Transverse colon (tissue), 4 donors: ENCODE measurements at regions not wholly inside any gene's neighbourhood (a gene's known extent, or its start where the extent isn't known, plus 50 kb on each side); places are given as distances from the start of the nearest gene placed in this dataset.

Experiments
- DNase-seq: peaks from one replicate; pipeline ENCODE4 v3.0.0-alpha.2; 2019
- H3K27ac ChIP-seq, 4 donors: fragments of 200-600 bp; sonication (generic); 2 replicates each; pipeline ENCODE4 v1.5.1; 2016 to 2018; ENCODE audit warnings: inconsistent platforms in 4 of 4
- H3K27me3 ChIP-seq: fragments of 200-600 bp; sonication (generic); 2 replicates; pipeline ENCODE4 v1.5.1; 2017; ENCODE audit warnings: inconsistent platforms
- H3K36me3 ChIP-seq, 4 donors: fragments of 200-600 bp; sonication (generic); 2 replicates each; pipeline ENCODE4 v1.5.1; 2017 to 2019; ENCODE audit warnings: inconsistent platforms in 4 of 4
- H3K4me1 ChIP-seq, 4 donors: fragments of 200-600 bp; sonication (generic); 2 replicates each; pipeline ENCODE4 v1.5.1; 2017 to 2020; ENCODE audit warnings: inconsistent platforms in 4 of 4
- H3K4me3 ChIP-seq, 4 donors: fragments of 200-600 bp; sonication (generic); 1 replicate in 1 of 4; 2 replicates in 3 of 4; pipeline versions ENCODE4 v1.5.1 to v1.6.1; 2017 to 2019; ENCODE audit warnings: inconsistent platforms in 4 of 4
- H3K9me3 ChIP-seq, 2 donors: fragments of 200-600 bp; sonication (generic); 2 replicates each; pipeline ENCODE4 v1.5.1; 2017 to 2019; ENCODE audit warnings: inconsistent platforms in 2 of 2
- EP300 ChIP-seq: sonication (generic); formaldehyde crosslinking; IDR thresholded peaks from one replicate; pipeline ENCODE4 v1.6.1; 2017; ENCODE audit warnings: antibody characterized with exemption, low read depth
- POLR2A ChIP-seq: fragments of 450-650 bp; IDR thresholded peaks from one replicate; pipeline ENCODE4 v1.6.1; 2016; ENCODE audit warnings: antibody characterized with exemption, mild to moderate bottlenecking, moderate library complexity
- POLR2AphosphoS5 ChIP-seq, 3 donors: sonication (generic); formaldehyde crosslinking; IDR thresholded peaks; one replicate each; pipeline ENCODE4 v1.6.1; 2016; ENCODE audit warnings: antibody characterized with exemption in 3 of 3
- WGBS, 2 donors: methylation state at CpG; one replicate each; pipeline ENCODE4 v1.1.5; 2018; ENCODE audit warnings: low coverage in 1 of 2; 5-methylcytosine and 5-hydroxymethylcytosine counted together
- in situ Hi-C, 4 donors: fragments of 200-750 bp; cut with MboI; loops; one replicate each; pipeline versions ENCODE4 v1.15.0 to v1.15.1; 2017; ENCODE audit warnings: low sequenced_read_pairs in 3 of 4, low pct_ligation_motif_present in 1 of 4, low pct_unique_long_range_greater_than_20kb in 1 of 4
- intact Hi-C: fragments of 100-400 bp; cut with DNase I; formaldehyde crosslinking; loops from one replicate; pipeline ENCODE4 v1.15.1; 2023; ENCODE audit warnings: low total_unique reads
- TF ChIP-seq, protein P1 (sequence below), 5 experiments: fragments of 200-600 bp in 3 of 5; fragments of 450-650 bp in 2 of 5; sonication (generic) in 3 of 5; IDR thresholded peaks; 1 replicate in 2 of 5; 2 replicates in 3 of 5; pipeline ENCODE4 v1.5.1; 2016 to 2017; ENCODE audit warnings: antibody characterized with exemption in 5 of 5, inconsistent platforms in 3 of 5, mild to moderate bottlenecking in 2 of 5, moderate library complexity in 1 of 5

DNA sequence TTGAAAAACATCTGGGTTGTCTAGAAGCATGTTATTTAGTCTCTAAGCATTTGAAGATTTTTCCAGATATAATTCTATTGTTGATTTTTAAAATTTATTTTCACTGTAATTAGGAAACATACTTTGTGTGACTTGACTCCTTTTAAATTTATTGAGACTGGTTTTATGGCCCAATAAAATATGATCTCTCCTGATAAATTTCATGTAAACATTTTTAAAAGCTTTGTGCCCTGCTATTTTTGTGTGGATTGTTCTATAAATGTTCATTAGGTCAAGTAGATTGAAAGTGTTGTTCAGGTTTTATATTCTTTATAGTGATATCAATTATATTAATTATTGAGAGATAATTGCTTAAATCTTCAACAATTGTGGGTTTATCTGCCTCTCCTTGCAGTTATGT, 105.4 kb downstream of the RFX6 start:
- H3K27me3 ChIP-seq, result no peaks in the 10 kb centered on the region
- peaks cover 4 to 11% of the 10 kb centered on the region in 2 donors for H3K9me3 ChIP-seq
- H3K4me1 ChIP-seq, result peaks cover 0 to 8% (median 2%) of the 10 kb centered on the region in 4 donors
- H3K4me3 ChIP-seq, result no peak overlapping the region
- H3K36me3 ChIP-seq, result no peaks in the 10 kb centered on the region
- intact Hi-C loops, result no loop called here
- TF ChIP-seq POLR2A, result no peak
- no peak for DNase-seq
- H3K27ac ChIP-seq, result no peak overlapping the region
- in situ Hi-C loops, result no loop called here

DNA sequence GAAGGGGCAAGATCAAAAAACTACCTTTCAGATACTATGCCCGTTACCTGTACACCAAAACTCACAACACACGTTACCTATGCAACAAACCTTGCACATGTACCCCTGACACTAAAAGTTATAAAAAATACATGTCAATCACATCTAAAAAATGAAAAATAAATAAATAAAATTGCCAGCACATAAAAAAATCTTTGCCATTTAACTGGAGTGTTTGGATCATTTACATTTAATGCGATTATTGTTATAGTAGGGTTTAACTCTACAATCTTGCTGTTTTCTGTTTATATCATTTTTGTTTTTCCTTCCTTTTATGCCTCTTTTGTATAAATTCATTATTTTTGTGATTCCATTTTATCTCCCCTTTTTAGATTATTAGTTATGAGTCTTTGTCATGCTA, 106.3 kb downstream of the RFX6 start:
- intact Hi-C loops, result no loop called here
- Histone ChIP-seq H3K36me3 (no peaks in the 10 kb centered on the region), H3K27me3 (no peaks in the 10 kb centered on the region), H3K27ac (no peak overlapping the region), H3K9me3 (peaks cover 4 to 11% of the 10 kb centered on the region in 2 donors), H3K4me3 (no peak overlapping the region), H3K4me1 (peaks cover 0 to 8% (median 4%) of the 10 kb centered on the region in 4 donors)
- WGBS, 2 donors, result 90 to 91% methylated on average over 3 of the region's 3 CpGs
- TF ChIP-seq POLR2A, result no peak
- no peak for TF ChIP-seq EP300
- no peak for TF ChIP-seq POLR2AphosphoS5 (IDR thresholded peaks at IDR 0.05)
- TF ChIP-seq, protein P1, sequence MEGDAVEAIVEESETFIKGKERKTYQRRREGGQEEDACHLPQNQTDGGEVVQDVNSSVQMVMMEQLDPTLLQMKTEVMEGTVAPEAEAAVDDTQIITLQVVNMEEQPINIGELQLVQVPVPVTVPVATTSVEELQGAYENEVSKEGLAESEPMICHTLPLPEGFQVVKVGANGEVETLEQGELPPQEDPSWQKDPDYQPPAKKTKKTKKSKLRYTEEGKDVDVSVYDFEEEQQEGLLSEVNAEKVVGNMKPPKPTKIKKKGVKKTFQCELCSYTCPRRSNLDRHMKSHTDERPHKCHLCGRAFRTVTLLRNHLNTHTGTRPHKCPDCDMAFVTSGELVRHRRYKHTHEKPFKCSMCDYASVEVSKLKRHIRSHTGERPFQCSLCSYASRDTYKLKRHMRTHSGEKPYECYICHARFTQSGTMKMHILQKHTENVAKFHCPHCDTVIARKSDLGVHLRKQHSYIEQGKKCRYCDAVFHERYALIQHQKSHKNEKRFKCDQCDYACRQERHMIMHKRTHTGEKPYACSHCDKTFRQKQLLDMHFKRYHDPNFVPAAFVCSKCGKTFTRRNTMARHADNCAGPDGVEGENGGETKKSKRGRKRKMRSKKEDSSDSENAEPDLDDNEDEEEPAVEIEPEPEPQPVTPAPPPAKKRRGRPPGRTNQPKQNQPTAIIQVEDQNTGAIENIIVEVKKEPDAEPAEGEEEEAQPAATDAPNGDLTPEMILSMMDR (IDR thresholded peaks at IDR 0.05), result no peak
- DNase-seq, result no peak
- in situ Hi-C loops, result no loop called here

DNA sequence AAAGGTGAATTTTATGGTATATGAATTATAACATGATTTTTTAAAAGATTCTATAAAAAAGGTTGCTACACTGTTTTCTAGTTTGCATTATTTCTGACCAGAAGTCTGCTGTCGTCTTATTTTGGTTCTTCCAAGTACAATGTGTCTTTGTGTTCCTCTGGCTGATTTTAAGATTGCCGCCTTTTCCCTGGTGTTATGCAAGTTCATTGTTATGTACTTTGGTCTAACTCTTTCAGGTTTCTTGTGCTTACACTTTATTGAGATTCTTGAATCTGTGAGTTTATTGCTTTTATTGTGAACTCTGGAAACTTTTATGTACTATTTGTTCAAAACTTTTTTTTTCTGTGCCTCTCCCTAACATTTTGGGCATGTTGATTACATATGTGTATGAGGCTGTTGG, 109.8 kb downstream of the RFX6 start:
- DNase-seq, result peak; percentile 14
- Histone ChIP-seq H3K9me3 (peaks cover 4 to 11% of the 10 kb centered on the region in 2 donors), H3K27ac (no peak overlapping the region), H3K4me1 (peaks cover 0 to 7% (median 3%) of the 10 kb centered on the region in 4 donors), H3K36me3 (no peaks in the 10 kb centered on the region), H3K27me3 (no peaks in the 10 kb centered on the region), H3K4me3 (no peak overlapping the region)
- in situ Hi-C loops (no loop called here), intact Hi-C loops (no loop called here)
- 35 to 51% methylated on average over 2 of the region's 2 CpGs for WGBS, 2 donors
- no peak for TF ChIP-seq EP300
- TF ChIP-seq, protein P1 (IDR thresholded peaks at IDR 0.05), result no peak
- no peak for TF ChIP-seq POLR2AphosphoS5 (IDR thresholded peaks at IDR 0.05)
- TF ChIP-seq POLR2A, result no peak

DNA sequence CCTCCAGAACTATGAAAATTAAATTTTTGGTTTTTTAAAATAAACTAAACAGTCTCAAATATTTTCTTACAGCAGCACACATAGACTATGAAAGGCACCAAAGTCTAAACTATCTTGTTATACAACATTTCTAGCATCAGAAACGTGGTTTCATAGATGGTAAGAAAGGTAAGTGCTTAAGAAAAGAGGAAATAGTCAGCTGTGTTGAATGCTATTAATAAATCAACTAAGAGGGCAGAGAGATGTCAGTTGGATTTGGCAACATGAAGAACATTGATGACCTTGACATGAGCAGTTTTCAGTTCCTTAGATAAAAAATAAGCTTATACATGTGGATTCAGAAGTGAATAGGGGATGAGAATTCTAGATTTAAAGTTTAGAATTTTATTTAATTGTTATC, 113.6 kb downstream of the RFX6 start:
- WGBS, 2 donors, result 33 to 61% methylated on average over 1 of the region's 1 CpG
- in situ Hi-C loops, result no loop called here

DNA sequence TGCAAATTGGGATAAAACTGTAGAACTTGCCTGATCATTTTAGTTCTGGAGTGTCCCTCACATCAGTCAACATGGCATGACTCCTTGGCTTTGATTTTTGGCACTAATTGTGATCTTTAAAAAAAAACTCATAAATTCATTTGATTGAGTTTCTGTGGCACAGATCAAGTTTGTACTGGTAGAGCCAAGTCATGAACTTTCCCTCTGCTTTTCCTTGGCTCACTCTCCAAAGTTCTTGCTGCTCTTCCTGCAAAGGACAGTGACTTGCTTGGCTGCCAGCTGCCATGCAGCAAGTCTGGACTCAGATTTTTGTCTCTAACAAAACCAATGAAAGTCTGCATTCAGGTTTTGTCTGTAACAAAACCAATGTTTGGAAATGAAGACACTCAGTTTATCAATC, 115.5 kb downstream of the RFX6 start:
- Histone ChIP-seq H3K27ac (no peak overlapping the region), H3K4me3 (no peak overlapping the region), H3K4me1 (peaks cover 0 to 2% (median 0%) of the 10 kb centered on the region in 4 donors), H3K36me3 (no peaks in the 10 kb centered on the region), H3K27me3 (no peaks in the 10 kb centered on the region), H3K9me3 (no peaks in the 10 kb centered on the region)
- no peak for TF ChIP-seq POLR2A
- TF ChIP-seq EP300, result no peak
- TF ChIP-seq POLR2AphosphoS5 (IDR thresholded peaks at IDR 0.05), result no peak
- TF ChIP-seq, protein P1 (IDR thresholded peaks at IDR 0.05), result no peak
- intact Hi-C loops (no loop called here), in situ Hi-C loops (no loop called here)
- no peak for DNase-seq

More for the DNA sequence above, 113.6 kb downstream of the RFX6 start:
- Histone ChIP-seq H3K27me3 (no peaks in the 10 kb centered on the region), H3K4me1 (peaks cover 0 to 7% (median 3%) of the 10 kb centered on the region in 4 donors), H3K36me3 (no peaks in the 10 kb centered on the region), H3K4me3 (no peak overlapping the region), H3K9me3 (no peaks in the 10 kb centered on the region), H3K27ac (no peak overlapping the region)
- TF ChIP-seq, protein P1 (IDR thresholded peaks at IDR 0.05), result no peak
- no peak for TF ChIP-seq POLR2AphosphoS5 (IDR thresholded peaks at IDR 0.05)
- TF ChIP-seq EP300, result no peak
- no peak for TF ChIP-seq POLR2A
- intact Hi-C loops, result loop anchor here (1.0 kb wide), 1 partner anchor 29 kb away; no protein-coding TSS in a partner anchor
- no peak for DNase-seq
